ENCODE measurements at regions not wholly inside any gene's neighbourhood (a gene's known extent, or its start where the extent isn't known, plus 50 kb on each side); places are given as distances from the start of the nearest gene placed in this dataset.

DNA sequence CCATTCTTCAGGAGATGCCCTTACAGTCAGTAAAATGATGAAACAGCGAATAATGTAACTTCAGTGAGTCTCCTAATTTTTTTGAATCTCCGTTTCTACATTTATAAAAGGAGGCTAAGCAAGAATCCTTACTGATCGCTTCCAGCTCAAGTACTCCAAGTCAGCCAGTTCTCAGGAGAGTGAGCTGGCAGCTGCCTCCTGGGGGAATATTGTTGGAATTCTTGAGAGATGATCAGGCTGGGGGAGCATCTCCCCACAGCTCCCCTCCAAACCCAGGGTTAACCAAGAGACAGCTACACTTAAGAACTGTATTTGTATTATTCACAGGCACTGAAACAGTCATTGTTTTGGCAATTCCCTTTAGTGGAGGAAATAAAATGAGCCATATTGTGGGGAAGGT is 89.1 kb upstream of the PCSK2 start:
- no peaks in the 10 kb centered on the region for H3K4me1 ChIP-seq (ENCODE audit: insufficient read depth, low read length)
- no peak overlapping the region for H2BK15ac ChIP-seq (ENCODE audit: low read depth, low read length)
- no peaks in the 10 kb centered on the region for H3K27me3 ChIP-seq (ENCODE audit: insufficient read depth, low read length)
- H3K9me3 ChIP-seq (ENCODE audit: control insufficient read depth, low read depth, low read length) = no peaks in the 10 kb centered on the region
- H3K23me2 ChIP-seq (ENCODE audit: insufficient read length, low read depth, low read length, poor library complexity, severe bottlenecking) = no peaks in the 10 kb centered on the region
- H3K14ac ChIP-seq (ENCODE audit: insufficient read depth, low read length) = no peak overlapping the region
- H3K18ac ChIP-seq (ENCODE audit: insufficient read length, low read depth, low read length) = no peak overlapping the region
- H3K36me3 Mint-ChIP-seq (ENCODE audit: insufficient read depth in 1 of 3, low read depth in 3 of 3) = no peaks in the 10 kb centered on the region
- H2BK12ac ChIP-seq (ENCODE audit: insufficient read length, low read depth, low read length) = no peak overlapping the region
- no peaks in the 10 kb centered on the region for H3K79me1 ChIP-seq (ENCODE audit: insufficient read depth, low read depth, low read length, poor library complexity, severe bottlenecking)
- no peaks in the 10 kb centered on the region for H4K20me1 ChIP-seq (ENCODE audit: control insufficient read depth, insufficient read depth, insufficient read length)
- no peak overlapping the region for H3K9ac ChIP-seq (ENCODE audit: extremely low read depth, insufficient read length, low read length)
- H3K23ac ChIP-seq (ENCODE audit: insufficient read length, low read depth, low read length) = no peak overlapping the region
- H3K56ac ChIP-seq (ENCODE audit: insufficient read length, low read depth, low read length) = no peak overlapping the region
- no peaks in the 10 kb centered on the region; the same call in 1 of the 2 replicates for H3K27me3 Mint-ChIP-seq (ENCODE audit: low read depth)
- H4K5ac ChIP-seq (ENCODE audit: insufficient read length, low read depth, low read length) = no peak overlapping the region
- no peak overlapping the region for H2AFZ ChIP-seq (ENCODE audit: low read length)
- H4K91ac ChIP-seq (ENCODE audit: insufficient read length, low read depth, low read length) = no peak overlapping the region
- H2BK20ac ChIP-seq (ENCODE audit: low read depth, low read length, poor library complexity, severe bottlenecking) = no peak overlapping the region
- no peak for DNase-seq
- no peak overlapping the region for H2AK5ac ChIP-seq (ENCODE audit: insufficient read length, low read length)
- no peak overlapping the region for H3K4ac ChIP-seq (ENCODE audit: low read depth, low read length)
- no peak overlapping the region for H3K4me3 Mint-ChIP-seq
- no peak overlapping the region for H3K4me2 ChIP-seq (ENCODE audit: insufficient read depth, insufficient read length, low read length)
- no CpG with 5 or more reads among the region's 3 CpGs for WGBS (ENCODE audit: extremely low coverage, insufficient read length, low lambda C conversion rate)
- H3K79me2 ChIP-seq (ENCODE audit: insufficient read depth, low read length) = no peaks in the 10 kb centered on the region
- H3K4me1 Mint-ChIP-seq = no peaks in the 10 kb centered on the region
- H3K27ac ChIP-seq (ENCODE audit: insufficient read length, low read depth, low read length) = no peak overlapping the region
- peaks cover 3 to 5% of the 10 kb centered on the region in 2 experiments; a peak in 1 of 5 replicates for H3K9me3 Mint-ChIP-seq
- H3K27ac Mint-ChIP-seq = no peak overlapping the region; a peak in 1 of 7 replicates
- TF ChIP-seq, protein P1, sequence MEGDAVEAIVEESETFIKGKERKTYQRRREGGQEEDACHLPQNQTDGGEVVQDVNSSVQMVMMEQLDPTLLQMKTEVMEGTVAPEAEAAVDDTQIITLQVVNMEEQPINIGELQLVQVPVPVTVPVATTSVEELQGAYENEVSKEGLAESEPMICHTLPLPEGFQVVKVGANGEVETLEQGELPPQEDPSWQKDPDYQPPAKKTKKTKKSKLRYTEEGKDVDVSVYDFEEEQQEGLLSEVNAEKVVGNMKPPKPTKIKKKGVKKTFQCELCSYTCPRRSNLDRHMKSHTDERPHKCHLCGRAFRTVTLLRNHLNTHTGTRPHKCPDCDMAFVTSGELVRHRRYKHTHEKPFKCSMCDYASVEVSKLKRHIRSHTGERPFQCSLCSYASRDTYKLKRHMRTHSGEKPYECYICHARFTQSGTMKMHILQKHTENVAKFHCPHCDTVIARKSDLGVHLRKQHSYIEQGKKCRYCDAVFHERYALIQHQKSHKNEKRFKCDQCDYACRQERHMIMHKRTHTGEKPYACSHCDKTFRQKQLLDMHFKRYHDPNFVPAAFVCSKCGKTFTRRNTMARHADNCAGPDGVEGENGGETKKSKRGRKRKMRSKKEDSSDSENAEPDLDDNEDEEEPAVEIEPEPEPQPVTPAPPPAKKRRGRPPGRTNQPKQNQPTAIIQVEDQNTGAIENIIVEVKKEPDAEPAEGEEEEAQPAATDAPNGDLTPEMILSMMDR (conservative IDR thresholded peaks at IDR 0.05) = no peak
- H4K8ac ChIP-seq (replicated peaks; ENCODE audit: insufficient read length, low read depth, low read length) = no peak overlapping the region
- H3T11ph ChIP-seq (ENCODE audit: low read length) = no peak overlapping the region
- H2BK5ac ChIP-seq (ENCODE audit: insufficient read length, low read length) = no peak overlapping the region
- H2BK120ac ChIP-seq (ENCODE audit: low read depth, low read length, poor library complexity, severe bottlenecking) = no peak overlapping the region

All from H9 (cell line).